ENCODE measurements at regions not wholly inside any gene's neighbourhood (a gene's known extent, or its start where the extent isn't known, plus 50 kb on each side); places are given as distances from the start of the nearest gene placed in this dataset.

GRCh38 chr14:54105406-54105805 lies 148.8 kb upstream of the BMP4 start:
- TF ChIP-seq CTCF (IDR thresholded peaks at IDR 0.05; ENCODE audit: low read depth, low read length, poor library complexity, severe bottlenecking), result no peak
- TF ChIP-seq EZH2phosphoT487 (IDR thresholded peaks at IDR 0.05; ENCODE audit: borderline replicate concordance, low read length), result no peak
